SK-MEL-5 (cell line): ENCODE measurements at regions not wholly inside any gene's neighbourhood (a gene's known extent, or its start where the extent isn't known, plus 50 kb on each side); places are given as distances from the start of the nearest gene placed in this dataset.

ENCODE experiments used
- DNase-seq: peaks from one replicate; pipeline ENCODE4 v3.0.0-alpha.2; 2016; ENCODE audit warnings: low read depth, low spot score
- in situ Hi-C: cut with HindIII; loops from 2 replicates; pipeline ENCODE4 v1.10.0; 2016; ENCODE audit warnings: low sequenced_read_pairs, high pct_unique_total_duplicates, low pct_unique_long_range_greater_than_20kb

DNA sequence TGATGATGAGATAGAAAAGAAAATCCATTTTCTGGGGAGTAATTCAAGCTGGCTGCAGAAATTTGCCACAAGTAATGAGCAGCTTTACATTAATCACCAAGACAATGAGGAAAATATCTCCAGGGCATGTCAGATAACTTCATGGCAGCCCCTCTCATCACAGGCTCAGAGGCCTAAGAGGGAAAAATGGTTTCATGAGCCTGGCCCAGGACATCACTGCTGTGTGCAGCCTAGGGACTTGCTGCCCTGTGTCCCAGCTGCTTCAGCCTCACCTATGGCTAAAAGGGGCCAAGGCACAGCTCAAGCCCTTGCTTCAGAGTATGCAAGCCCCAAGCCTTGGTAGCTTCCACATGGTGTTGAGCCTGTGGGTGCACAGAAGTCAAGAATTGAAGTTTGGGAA is 161.7 kb downstream of the OPA1 start:
- DNase-seq, result no peak
- in situ Hi-C loops, result no loop called here

DNA sequence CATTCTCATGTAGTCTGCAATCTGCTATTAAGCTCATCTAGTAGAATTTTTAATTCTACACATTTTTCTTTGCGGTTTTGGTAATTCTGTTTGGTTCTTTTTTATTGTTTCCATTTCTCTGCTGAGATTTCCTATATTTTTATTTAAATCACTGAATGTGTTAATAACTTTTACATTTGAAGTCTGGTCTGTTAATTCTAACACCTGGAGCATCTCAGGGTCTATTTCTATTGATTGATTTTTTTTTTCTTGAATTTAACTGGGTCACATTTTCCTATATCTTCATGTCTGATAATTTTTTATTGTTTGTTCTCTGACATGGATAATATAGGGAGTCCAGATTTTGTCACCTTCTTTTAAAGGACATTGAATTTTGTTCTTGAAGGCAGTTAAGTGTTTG is 163.5 kb downstream of the OPA1 start:
- in situ Hi-C loops, result no loop called here
- DNase-seq, result no peak

DNA sequence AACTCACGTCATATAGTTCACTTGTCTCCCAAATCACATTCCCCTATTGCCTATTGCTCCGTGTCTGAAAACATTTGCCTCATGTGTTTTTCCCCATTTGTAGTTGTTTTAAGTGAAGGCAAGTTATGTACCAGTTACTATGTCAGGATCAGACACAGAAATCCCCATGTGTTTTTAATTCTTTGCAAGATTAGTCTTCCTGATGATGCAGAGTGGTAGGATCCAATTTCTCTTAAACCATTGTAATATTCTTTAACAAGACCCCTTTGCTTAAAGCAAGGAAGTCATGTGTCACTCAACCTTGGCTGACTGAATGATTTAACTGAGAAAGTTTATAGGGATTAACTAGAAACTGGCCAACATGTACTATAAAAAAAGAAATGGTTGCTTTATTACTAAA is 164.4 kb downstream of the OPA1 start:
- no peak for DNase-seq
- in situ Hi-C loops, result no loop called here

DNA sequence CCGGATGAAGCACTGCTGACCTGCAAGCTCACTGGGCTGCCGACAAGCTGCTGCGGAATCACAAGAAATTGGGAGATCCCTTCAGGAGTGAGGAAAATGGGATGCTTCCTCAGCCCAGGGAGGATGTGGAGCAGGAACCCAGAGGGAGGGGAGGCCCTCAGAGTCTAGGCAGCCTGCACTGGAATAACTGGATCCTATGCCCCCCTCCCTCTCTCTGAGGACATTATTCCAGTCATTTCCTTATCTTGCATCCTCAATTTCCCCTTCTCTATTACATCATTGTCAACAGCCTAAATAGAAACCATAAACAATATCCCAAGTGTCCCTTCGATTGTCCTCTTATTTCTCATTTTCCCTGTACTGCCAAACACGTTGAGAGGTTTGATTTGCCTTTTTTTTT is 169.0 kb downstream of the OPA1 start:
- in situ Hi-C loops, result no loop called here
- DNase-seq, result no peak

DNA sequence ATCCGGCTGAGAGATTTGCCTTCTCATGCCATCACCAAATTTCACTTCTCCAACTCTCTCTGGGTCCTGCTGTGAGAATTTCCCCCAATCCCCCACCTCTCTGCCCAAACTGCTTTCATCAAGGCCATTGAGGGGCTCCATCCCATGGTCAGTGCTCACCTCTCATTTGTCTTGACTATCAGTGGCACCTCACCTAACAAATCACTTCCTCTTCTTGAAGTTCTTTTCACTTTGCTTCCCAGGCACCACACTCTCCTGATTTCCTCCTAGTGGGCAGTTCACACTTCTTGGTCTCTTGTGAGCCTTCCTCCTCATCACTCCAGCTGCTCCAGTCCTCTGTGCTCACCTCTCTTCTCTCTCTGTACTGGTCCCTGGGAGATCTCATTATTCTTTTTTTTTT is 169.6 kb downstream of the OPA1 start:
- in situ Hi-C loops, result no loop called here
- DNase-seq, result no peak

DNA sequence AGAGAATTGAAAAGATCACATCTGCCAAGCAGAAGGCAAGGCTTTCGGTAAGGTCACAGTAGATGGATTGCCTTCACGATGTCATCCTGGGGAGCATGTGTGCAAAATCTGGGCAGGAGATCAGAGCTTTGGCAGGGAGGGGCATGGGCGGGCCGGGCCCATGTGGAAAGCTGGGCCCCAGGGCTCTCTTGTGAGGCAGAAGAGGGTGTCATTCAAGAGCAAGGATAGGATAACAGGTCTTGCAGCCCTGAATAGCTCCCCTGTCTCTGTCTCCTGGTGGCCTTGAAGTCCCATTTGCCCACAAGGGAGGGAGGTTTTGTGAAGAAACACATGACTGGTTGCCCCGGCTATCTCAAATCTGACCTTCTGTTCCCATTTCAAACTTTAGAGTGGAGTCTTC is 172.0 kb downstream of the OPA1 start:
- in situ Hi-C loops, result no loop called here
- peak; percentile 8 for DNase-seq

DNA sequence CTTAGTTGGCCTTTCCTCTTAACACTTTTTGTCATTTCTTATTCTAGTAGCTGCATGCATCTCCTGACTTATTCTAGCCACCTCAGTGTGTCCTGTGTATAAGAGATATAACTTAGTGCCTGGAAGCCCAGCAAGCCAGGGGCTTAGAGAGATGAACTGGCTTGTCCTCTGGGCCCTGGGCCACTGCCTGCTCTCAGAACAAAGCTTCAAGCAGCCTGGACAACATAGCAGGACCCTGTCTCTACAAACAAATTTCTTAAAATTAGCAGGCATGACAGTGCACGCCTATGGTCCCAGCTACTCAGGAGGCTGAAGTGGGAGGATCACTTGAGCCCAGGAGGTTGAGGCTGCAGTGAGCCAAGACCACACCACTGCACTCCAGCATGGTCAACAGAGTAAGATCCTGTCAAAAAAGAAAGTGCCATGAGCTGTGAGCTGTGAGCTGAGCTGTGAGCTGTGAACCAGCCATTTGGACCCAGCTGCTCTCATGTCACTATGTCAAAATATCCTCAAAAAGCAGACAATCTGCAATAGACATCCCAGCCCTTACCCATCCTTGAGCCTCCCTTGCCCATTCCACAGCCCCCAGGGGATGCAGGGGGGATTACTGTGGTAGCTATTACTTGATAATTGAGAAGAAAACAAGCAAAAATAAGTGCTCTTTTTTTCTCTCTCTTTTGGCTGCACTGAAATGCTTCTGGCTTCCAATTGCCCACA is 174.5 kb downstream of the OPA1 start:
- DNase-seq, result no peak
- in situ Hi-C loops, result no loop called here

DNA sequence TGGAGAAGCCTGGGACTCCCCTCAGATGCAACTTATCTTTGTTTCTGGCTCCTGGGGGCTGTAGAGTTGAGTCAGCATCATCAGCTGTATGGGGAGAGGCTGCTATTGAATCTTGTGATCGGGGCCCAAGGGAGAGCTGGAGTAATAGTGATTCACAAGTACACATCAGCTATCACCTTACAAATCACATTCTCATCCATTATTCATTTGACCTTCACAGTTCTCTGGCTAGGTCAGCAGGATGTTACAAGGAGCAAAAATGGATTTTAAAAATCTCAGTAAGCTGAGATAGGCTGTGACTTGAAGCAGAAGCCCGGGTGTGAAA is 175.0 kb downstream of the OPA1 start:
- in situ Hi-C loops, result no loop called here
- DNase-seq, result peak; percentile 27

DNA sequence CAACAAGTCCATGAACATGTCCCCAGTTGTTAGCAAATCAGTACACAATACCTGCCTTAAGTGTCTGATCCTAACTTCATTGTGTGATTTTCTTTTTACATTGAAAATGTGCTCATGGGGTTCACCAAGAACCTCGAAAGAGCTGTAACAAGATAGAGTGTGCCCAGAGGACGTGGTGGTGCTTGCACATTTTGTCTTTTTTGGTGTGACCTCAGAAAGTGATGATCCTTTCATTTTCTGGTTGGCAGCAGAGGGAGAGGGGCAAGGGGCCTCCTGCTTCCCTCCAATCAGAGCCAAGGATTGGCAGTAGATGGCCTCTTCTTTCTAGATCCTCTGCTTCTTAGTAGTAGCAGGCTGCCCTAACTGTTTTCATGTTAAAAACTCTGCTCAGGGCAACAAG is 176.4 kb downstream of the OPA1 start:
- no peak for DNase-seq
- in situ Hi-C loops, result no loop called here

DNA sequence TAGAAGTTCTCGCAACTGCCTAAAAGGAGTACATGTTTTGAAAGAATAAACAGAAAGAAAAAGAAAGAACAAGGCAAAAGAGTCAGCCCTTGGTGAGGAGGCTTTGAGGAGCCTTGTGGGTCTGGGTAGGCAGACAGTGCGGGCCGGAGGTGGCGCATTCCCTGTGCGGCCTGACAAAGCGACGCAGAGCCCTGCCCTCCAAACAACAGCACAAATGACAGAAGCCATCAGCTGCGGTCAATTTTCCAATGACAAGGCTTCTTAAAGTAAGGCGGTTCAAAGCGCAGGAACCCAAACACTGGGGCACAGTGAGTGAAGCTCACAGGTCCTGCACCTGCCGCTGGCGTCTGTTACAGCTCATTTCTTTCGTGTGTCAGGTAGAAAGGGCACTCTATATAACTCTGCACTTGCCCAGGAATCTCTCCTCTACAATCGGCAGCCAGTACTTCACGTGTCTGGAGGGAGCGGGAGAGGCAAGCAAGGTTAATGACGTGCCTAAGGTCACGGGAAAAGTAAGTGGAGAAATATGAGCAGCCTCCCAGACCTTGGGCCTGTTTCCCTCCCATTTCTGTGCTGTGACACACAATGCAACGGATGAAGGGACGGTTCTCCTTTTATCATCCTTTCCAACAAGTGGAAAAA is 178.1 kb downstream of the OPA1 start:
- DNase-seq, result no peak
- in situ Hi-C loops, result no loop called here

DNA sequence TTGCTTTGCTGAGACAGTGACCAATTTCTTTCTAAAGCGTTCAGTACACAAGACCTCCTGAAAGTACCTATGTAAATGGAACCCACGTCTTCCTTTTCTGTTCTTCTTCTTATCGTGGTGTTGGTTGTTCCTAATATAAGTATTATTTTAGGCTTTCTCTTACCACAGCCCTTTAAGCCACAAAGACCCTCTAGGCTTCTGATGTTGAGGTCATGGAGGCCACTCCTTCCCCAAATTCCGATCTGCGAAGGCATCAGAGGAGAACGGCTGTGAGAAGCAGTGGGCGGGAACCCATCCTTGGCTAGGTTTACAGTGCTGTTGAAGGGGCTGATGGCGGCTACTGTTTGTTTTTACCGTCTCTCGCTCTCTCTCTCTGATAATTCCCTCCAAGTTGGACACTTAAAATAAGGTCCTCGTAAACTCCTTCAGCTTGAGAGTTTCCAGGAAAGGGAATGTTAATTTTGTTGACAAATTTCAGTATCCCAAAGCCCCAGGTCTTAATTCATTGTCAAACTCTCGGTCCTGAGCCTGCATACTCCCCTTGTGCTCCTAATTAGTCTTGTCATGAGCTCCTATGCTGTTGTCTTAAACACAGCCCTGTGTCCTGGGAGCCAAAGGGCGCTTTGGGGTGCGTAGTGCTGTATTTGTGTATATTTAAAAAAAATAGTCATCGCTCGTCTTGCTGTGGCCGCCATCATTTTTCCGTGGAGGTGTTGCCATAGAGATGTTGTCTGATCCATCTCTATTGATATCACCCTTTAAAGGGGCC is 178.8 kb downstream of the OPA1 start:
- no peak for DNase-seq

DNA sequence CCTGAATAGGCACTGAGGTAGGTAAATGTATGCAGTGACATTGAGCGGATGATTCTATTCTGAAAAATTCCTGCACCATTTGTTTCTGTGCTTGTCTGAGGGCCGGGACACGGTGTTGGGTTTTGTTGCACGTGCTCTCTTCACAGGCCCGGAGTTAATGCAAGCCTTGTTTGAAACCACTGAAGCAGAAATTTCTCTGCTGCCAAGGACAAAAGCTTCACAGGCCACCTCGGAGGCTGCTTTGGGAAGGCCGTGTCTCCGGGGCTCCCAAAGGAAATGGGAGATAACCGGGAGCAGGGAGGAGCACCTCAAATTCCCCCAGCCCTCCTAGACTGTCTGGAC is 179.4 kb downstream of the OPA1 start:
- in situ Hi-C loops, result no loop called here
- DNase-seq, result no peak

More for the DNA sequence above, 178.8 kb downstream of the OPA1 start:
- in situ Hi-C loops, result no loop called here

DNA sequence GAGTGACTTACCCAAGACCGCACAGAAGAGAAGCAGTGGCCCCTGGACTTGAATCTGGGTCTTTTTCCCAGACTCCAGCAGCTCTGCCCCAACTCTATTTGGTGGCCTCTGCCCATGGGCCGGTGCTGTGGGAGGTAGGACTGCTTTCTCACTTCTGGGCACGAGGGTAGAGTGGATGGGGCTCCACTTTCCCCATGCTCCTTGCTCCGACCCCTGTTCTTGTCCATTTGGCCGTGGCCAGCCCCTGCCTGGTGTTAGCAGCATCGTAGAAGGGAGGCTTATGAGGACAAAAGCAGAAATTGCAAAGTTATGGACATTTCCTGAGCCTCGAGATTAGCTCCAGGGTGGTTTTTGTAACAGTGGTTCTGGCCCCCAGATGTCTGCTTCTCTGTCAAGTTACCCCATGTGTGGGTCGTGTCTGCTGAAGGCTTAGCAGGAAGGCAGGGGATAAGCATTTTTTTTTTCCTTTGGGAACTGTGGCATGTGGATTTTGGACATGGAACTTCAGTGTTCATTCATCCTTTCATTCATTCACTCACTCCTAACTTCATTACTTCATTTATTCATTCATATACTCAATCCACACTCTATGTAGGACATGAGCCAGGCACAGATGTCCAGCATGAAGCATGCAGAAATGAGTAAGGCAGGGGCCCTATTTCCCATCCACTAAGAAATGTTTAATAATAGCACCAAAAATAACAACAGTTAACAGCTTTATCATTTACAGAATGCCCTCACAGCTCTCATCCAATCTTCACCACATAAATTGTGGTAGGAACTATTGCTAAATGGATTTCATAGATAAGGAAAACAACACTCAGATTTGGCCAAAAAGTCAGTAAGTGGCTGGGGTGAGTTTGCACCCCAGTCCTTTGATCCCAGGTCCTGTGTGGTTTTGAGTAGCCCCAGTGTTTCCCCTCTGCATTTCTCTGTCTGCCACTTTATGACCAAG is 180.5 kb downstream of the OPA1 start:
- DNase-seq, result no peak
- in situ Hi-C loops, result no loop called here

DNA sequence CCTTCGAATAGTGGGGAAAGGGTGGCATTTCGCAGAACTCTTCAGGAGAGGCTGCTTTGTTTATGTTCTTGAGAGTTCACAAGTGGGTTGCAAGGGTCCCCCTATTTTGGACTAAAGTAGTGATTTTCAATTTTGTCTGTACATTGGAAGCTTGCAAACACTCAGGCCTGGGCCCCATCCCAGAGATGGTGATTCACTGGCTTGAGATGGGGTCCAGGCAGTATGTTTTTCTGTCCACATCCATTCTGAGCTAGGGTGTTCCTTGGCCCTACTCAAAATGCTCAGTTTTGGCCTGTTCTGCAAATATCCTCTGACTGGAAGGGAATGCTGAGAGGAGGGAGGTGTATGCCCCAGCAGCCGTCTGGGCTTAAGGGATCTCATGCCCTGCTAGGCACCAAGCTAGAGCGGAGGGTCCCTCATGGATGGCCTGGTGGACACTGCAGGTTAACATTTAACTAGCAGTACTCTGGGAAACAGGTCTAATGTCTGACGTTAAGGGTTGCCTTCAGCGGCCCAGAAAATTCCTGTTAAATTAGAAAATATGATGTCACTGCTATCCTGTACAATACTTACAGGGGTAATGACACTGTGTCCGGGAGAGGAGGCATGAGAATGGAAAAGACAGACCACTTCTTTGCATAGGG is 181.4 kb downstream of the OPA1 start:
- no peak for DNase-seq
- in situ Hi-C loops, result no loop called here

DNA sequence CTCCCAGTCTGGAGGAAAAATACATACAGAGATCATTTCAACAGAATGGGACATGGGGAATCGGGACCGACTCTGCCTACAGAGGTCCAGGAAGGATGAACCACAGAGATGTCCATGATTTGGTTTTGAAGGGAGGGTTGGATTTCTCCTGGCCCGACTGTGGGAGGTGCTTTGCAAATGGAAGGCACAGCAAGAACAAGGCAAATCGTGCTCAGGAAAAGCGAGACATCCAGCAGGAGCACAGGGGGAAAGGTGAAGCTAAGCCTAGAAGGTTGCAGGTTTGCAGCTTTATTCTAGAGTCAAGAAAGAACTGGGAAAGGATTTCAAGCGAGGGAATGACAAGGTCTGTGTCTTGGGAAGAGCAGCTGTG is 181.9 kb downstream of the OPA1 start:
- in situ Hi-C loops, result no loop called here
- no peak for DNase-seq

DNA sequence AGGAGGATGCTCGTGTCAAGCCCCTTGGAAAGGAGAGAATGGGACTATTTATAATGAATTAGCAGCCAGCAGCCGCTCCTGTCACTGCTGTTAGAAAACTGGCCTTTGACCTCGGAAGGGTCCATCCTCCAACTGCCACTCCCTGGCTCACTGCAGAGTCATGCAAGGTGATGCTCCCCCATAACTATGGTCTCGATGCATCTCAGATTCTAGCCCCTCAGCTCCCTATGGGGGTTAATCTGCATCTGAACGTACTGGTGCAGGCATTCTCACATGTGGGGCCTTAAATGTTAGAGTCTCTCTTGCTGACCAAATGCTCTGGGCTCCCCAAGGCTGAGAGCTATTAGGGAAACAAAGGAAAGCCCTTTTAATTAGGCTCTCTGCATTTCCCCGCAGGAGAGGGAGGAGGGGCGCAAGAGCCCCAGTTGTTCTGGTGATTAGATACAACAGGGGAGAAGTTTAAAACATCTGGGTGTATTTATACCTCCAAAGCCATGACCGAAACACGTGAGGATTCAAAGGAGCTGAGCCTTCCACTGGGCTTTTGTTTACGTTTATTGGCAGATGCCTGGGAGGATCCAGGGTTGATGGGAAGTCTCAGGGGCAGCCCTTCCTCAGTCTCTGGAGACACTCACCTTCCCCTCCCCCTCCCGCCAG is 182.5 kb downstream of the OPA1 start:
- in situ Hi-C loops, result no loop called here
- DNase-seq, result no peak

DNA sequence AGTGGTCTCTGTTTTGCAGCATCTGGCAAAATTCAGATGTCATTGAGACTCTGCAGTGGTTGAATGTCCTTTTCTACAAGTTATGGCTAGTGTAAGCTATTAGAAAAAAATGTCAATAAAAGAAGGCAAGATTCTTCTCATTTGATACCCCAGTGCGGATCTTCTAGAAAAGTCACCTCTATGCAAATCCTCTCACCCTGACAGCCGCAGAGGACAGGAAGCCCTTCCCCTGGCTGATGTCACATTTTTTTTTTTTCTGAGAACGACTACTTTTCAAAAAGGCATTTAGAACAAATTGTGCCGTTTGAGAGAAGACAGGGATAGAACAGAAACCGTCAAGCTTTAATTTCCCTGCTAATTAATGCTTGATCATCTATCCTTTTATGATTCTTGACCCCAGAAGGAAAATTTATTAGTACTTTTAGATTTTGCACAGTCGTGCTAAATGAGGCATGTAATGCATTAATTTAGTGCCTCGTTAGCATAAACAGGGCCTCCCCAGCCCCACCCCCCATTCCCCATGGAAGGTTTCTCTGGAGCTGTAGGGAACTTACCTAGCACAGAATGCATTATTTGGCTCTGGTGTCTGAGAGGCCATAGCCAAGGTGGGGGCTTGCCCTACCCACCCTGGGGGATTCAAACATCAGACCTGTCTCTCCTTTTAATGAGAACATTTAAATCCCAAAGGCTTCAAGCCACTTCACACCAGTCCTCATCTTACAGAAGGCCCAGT is 183.8 kb downstream of the OPA1 start:
- in situ Hi-C loops, result no loop called here

More for the DNA sequence above, 183.8 kb downstream of the OPA1 start:
- no peak for DNase-seq
